ENCODE measurements at regions not wholly inside any gene's neighbourhood (a gene's known extent, or its start where the extent isn't known, plus 50 kb on each side); places are given as distances from the start of the nearest gene placed in this dataset.

- no peak for TF ChIP-seq POLR2A (IDR thresholded peaks at IDR 0.05; ENCODE audit: low read depth, low read length)
- TF ChIP-seq TAF1 (IDR thresholded peaks at IDR 0.05; ENCODE audit: borderline replicate concordance, low read depth, low read length), result no peak
Measured at GRCh38 chr10:3892440-3893425, 107.7 kb upstream of the KLF6 start.

Measured in GM12892 (cell line).